LNCaP clone FGC (cell line): ENCODE measurements at regions not wholly inside any gene's neighbourhood (a gene's known extent, or its start where the extent isn't known, plus 50 kb on each side); places are given as distances from the start of the nearest gene placed in this dataset.
"Not testable (repeated sequence)": the region's sequence is repeated elsewhere in the genome, so short reads cannot be mapped to it uniquely, and the experiment has no call there.

Source experiments
- DNase-seq: peaks from one replicate; pipeline ENCODE4 v3.0.0-alpha.2; 2011; ENCODE audit warnings: low read depth
- H3K4me3 ChIP-seq: 2 replicates; pipeline ENCODE4 v1.5.1; 2011; ENCODE audit warnings: mild to moderate bottlenecking, low read depth, low read length, control low read depth
- CTCF ChIP-seq: IDR thresholded peaks from 2 replicates; pipeline ENCODE4 v1.5.1; 2012; ENCODE audit warnings: mild to moderate bottlenecking; ENCODE audit not compliant: control insufficient read depth, insufficient read depth; ENCODE audit errors: extremely low read depth

DNA sequence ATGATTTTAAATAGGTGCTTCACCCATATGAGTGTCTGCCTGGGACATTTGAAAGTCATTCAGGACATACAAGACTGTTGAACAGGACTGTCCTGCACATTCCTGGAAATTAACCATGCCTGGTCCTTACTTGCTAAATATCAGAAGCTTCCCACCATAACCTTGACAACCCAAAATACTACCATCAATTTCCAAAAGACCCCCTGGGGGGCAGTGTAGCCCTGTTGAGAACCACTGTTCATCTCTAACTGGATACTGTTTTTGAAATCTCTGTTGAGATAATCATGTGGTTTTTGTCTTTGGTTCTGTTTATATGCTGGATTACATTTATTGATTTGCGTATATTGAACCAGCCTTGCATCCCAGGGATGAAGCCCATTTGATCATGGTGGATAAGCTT lies 123.8 kb upstream of the ARHGEF26 start:
- DNase-seq, H3K4me3 ChIP-seq: not testable (repeated sequence)
- TF ChIP-seq CTCF, result peak; percentile 41

DNA sequence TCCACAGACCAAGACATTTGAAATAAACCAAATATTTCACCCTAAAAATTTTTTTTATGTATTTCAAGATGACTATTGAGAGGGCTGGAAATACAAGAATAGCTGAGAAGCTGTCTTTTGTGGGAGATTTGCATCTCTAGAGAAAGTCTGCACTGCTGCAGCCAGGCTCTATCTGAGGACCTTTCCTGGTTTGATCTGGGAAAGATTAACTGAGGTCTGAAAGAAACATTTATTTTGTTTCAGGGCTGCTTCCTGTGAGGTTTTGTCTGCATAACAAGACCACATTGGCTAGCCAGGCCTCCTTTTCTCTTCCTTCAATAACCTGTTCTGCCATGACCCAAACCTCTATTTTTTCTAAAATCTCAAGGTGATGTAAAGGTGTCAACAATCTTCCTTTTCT lies 117.5 kb upstream of the ARHGEF26 start:
- H3K4me3 ChIP-seq, result no peak overlapping the region
- no peak for DNase-seq
- TF ChIP-seq CTCF, result no peak

- H3K4me3 ChIP-seq, result no peak overlapping the region
- no peak for DNase-seq
- TF ChIP-seq CTCF, result no peak
These were observed 110.2 kb upstream of the ARHGEF26 start for GRCh38 chr3:154011036-154011435.

GRCh38 chr3:154013736-154014135 lies 107.5 kb upstream of the ARHGEF26 start:
- no peak for DNase-seq
- no peak overlapping the region for H3K4me3 ChIP-seq
- no peak for TF ChIP-seq CTCF

DNA sequence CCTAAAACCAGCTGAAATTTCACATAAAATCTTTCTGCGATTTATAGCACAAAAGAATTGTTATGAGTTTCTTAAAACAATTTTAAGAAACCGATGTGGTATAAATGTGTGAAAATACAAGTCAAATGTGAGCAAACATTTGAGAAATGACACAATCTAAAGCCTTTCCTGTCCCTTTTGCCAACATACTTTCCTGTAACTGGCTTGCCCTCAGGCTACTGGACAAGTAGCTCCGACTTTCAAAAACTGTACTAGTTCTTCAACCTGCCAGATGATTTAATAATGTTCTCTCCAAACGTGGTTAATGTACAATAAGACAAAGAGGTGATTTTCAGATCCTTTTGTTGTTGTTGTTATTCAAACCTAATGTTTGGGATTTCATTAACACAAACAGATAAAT lies 105.9 kb upstream of the ARHGEF26 start:
- no peak overlapping the region for H3K4me3 ChIP-seq
- TF ChIP-seq CTCF, result no peak
- no peak for DNase-seq

GRCh38 chr3:154018100-154018696 lies 103.0 kb upstream of the ARHGEF26 start:
- no peak for DNase-seq
- peak; percentile 31; the same call in 1 of the 2 replicates for TF ChIP-seq CTCF
- H3K4me3 ChIP-seq, result no peak overlapping the region

DNA sequence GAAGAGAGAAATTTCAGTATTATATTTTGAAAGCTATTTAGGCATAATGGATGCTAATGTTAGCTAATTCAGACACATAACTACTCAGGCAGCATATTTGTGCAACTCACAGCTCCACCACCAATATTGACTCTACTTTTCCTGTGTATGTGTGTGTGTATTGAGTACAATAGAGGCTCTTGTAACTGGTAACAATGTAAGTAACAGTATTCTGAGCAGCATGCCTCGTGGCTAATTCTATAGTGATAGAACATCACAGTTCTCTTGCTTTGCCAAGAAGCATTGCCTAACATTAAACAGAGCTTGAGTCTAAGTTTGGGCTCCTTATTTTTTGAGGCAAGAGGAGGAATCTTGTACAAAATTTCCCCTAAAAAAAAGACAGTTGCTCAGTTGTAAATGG lies 98.6 kb upstream of the ARHGEF26 start:
- H3K4me3 ChIP-seq, result no peak overlapping the region
- DNase-seq, result no peak
- TF ChIP-seq CTCF, result no peak
